ENCODE measurements at regions not wholly inside any gene's neighbourhood (a gene's known extent, or its start where the extent isn't known, plus 50 kb on each side); places are given as distances from the start of the nearest gene placed in this dataset.
"Not testable (repeated sequence)": the region's sequence is repeated elsewhere in the genome, so short reads cannot be mapped to it uniquely, and the experiment has no call there.

DNA sequence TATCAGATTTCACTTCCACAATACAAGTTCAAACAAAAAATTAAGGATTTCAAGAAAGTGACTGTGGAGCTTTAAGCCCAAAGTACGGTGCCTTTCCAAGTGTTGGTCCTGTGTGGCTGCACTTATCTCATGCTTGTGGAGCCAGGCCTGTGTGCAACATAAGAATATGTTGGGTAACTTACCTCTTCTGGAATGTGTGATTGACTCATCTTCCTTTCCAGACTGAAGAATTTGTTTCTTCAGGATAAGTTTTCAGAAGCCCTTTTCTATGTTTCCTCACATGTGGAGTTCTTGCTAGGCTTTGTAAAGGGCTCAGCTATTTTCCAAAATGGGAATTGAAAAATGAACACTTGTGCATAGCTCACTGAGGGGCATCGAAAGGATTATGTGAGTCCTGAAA lies 485.1 kb upstream of the PAPPA start:
- peak; percentile 11 for DNase-seq (ENCODE audit: low spot score)

GRCh38 chr9:115671236-115671962 lies 482.2 kb upstream of the PAPPA start:
- no peak for DNase-seq (ENCODE audit: low spot score)

GRCh38 chr9:115671963-115672305 lies 481.7 kb upstream of the PAPPA start:
- no peak for DNase-seq (ENCODE audit: low spot score)

DNA sequence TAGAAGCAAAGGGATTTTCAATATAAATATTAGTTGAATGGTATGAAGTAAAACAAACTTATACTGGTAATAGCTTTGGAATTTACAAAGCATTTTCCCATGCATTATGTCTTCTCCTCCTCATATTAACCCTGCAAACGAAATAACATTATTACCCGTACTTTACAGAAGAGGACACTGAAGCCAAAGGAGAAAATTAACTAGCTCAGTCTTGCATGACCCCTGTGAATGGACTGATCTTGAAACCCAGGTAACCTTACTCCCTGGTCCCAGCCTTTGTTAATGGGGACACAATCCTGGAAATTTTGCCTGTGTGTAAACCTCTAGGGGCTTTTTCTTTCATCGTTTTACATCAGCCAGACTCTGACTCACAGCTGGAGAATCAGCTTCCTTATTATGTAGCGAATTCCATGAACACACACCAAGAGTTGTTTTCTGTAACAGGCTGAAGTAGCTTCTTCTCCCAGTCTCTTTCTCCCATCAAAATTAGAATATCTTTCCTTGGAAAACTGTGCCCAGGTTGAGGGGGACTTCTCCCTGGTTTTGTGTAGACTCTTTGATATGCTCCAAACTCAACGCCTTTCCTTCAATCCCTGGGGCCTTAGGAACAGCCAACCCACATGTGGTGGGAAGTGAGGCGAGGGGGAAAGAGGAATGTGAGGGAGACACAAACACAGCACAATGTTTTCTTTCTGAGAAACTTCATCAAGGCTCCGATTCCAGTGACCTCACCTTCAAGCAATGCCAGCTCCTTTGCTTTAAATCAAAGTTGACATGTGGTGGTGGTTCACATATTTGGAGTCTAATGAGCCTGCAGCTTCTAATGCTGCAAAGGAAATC lies 480.9 kb upstream of the PAPPA start:
- DNase-seq (ENCODE audit: low spot score): peak; percentile 69

GRCh38 chr9:115673599-115673998 lies 480.0 kb upstream of the PAPPA start:
- peak; percentile 5 for DNase-seq (ENCODE audit: low spot score)

- DNase-seq (ENCODE audit: low spot score): no peak
Observed at GRCh38 chr9:115674091-115674490, 479.5 kb upstream of the PAPPA start.

DNA sequence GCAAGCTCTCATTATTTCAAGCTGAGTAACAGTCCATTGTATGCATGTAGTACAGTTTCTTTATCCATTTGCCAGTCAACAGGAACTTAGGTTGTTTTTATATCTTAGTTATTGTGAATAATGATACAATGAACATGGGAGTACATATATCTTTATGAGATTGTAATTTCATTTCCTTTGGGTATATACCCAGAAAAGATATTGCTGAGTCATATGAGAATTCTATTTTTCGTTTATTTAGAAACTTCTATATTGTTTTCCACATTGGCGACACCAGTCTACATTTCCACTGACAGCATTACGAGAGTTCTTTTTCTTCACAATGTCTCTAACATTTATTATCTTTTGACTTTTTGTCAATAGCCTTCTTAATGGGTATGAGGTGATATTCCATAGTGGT lies 477.8 kb upstream of the PAPPA start:
- DNase-seq (ENCODE audit: low spot score): no peak

DNA sequence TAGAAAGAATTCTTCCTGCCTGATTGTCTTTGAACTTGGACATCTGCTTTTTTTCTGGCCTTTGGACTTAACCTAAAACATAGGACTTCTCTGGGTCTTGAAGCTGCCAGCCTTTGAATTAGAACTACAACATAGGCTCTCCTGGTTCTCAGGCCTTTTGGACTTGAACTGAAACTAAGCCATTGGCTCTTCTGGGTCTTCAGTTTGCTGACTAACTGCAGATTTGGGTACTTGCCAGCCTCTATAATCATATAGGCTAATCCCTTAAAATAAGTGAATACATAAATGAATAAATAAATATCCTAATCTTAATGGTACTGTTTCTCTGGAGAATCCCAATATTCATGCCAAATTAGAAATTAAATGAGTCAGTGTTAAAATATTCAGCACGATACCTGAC lies 473.4 kb upstream of the PAPPA start:
- no peak for DNase-seq (ENCODE audit: low spot score)

DNA sequence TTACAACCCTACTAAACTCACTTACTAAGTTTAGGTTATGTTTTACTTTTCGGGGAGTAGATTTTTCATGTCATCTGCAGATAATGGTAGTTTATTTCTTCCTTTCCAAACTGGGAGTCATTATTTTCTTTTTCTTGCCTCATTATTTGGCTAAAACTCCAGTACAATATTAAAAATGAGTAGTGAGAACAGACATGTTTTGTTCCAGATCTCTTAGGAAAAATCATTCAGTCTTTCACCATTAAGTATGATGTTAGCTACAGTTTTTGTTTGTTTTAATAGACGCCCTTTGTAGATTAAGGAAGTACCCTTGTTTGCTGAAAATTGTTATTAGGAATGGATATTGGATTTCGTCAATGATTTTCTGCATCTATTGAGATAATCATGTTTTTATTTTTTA lies 472.0 kb upstream of the PAPPA start:
- no peak for DNase-seq (ENCODE audit: low spot score)

- no peak for DNase-seq (ENCODE audit: low spot score)
Observed at GRCh38 chr9:115686069-115686468, 467.5 kb upstream of the PAPPA start.

DNA sequence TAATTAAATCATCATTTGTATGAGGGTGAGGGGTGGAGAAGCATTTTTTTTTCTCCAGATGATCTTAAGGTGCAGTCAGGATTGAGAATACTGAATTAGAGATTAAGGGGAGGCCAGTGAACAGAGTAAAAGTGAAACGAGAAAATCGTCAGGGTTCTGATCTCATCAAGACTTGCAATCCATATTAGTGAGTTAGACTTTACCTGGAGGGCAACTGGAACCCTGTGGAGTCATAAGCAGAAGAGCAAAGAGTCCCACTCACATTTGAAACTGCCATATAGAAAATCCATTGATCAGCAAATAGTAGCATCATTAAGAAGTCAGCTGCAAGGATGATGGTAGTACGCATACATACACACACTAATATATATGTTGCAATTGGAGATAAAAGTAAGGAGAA lies 466.2 kb upstream of the PAPPA start:
- DNase-seq (ENCODE audit: low spot score): no peak

- no peak for DNase-seq (ENCODE audit: low spot score)
Observed at GRCh38 chr9:115689331-115689730, 464.3 kb upstream of the PAPPA start.

DNA sequence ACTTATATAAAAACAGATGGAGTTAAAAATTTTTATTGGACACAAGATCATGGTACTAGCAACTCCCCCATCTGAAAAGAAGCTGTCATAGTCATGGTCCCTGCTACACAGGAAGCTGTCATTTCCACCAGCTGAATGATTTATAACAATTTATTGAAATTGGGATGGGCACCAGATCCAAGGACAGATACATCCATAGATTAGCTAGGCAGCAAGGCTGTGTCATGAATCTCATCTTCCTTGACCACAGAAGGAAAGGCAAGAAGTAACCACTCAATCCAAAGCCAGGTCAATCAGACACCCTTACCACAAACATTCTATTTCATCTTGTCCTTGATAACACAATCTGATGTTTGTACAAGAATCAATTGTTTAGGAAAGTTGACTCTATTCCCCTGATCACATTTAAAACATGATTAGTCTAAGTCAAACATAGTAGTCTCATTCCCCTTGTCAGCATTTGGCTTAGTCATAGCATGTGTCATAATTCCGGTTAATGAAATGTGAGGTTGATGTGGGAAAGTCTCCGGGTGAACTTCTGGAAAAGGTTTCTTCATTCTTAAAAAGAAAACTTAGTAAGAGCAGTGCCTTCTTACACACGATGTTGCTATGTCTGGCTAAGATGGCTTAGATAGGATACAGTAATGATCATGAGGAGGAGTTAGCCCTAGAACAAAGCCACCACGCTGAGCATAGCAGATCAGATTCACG lies 462.6 kb upstream of the PAPPA start:
- peak; percentile 11 for DNase-seq (ENCODE audit: low spot score)

- no peak for DNase-seq (ENCODE audit: low spot score)
Observed at GRCh38 chr9:115691693-115692092, 461.9 kb upstream of the PAPPA start.

DNA sequence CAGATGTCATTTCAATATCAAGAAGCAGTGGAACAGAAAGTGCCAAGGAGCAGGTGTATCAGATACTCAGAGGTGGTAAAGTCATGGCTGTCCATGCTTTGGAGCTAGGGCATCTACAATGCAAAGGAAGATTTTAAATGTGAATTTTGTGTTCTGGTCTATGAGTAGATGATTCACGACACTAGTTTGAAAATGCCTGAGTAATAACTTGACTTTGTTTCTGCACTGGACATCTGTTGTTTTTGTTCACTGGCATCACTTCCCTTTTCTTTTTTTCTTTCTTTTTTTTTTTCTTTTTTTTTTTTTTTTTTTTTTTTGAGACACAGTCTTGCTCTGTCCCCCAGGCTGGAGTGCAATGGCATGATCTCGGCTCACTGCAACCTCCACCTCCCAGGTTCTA lies 460.7 kb upstream of the PAPPA start:
- not testable (repeated sequence) for DNase-seq (ENCODE audit: low spot score)

DNA sequence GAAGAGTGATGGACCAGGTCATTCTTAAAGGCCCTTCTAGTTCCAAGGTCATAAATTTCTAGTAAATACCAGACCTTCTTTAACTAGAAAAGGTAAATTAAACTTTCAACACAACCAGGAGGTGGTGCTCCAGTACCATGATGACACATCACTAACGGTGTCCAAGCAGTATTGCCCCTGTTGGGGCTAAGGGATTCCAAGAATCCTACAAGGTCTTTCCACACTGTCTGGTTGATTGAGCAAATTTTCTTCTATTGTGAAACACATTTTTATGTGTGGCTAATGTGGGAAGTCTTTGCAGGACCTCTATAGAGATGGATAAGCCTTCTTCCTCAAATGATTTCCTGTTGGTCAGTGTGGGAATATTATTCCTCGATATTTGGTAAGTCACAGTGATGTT lies 459.6 kb upstream of the PAPPA start:
- DNase-seq (ENCODE audit: low spot score): no peak

GRCh38 chr9:115694991-115695390 lies 458.6 kb upstream of the PAPPA start:
- DNase-seq (ENCODE audit: low spot score): no peak

DNA sequence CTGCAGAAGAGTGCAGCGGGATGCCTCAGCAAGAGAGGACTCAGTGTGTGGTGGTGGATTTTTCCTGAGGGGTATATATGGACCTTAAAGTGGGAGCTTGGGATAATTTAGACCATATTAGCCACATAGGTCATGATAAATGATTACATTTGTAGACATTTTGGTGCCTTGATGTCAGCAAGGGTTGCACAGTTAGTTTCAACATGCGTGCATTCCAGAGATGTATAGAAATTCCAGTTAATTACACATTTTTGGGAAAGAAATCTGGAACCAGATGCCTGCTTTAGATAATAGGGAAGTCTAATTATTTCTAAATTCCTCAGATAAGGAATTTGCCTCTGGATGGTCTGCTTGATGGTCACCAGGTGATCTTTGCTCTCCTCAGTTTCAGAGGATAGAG lies 440.6 kb upstream of the PAPPA start:
- no peak for DNase-seq (ENCODE audit: low spot score)

- DNase-seq (ENCODE audit: low spot score): no peak
Observed at GRCh38 chr9:115715666-115716065, 437.9 kb upstream of the PAPPA start.

GRCh38 chr9:115717298-115717697 lies 436.3 kb upstream of the PAPPA start:
- no peak for DNase-seq (ENCODE audit: low spot score)

DNA sequence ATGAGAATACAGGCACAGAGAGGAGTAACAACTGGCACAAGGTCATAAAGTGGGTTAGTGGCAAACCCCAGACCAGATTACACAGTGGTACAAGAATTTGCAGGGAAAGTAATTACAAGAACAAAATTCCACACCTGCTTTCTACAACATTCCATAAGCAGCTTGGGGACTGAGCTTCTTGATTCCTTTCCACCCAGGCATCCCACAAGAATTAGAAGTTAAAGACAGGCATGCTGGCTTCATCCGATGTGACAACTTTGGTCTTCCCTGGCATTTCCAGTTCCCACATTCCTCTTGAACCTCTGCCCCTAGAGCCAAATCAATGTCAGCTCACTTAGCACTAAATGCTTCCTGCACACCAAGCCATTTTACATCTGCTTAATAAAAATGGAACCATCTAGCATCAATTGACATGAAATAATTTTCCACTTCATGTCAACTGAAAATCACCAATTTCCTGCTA lies 435.8 kb upstream of the PAPPA start:
- DNase-seq (ENCODE audit: low spot score): peak; percentile 8

GRCh38 chr9:115730396-115730795 lies 423.2 kb upstream of the PAPPA start:
- DNase-seq (ENCODE audit: low spot score): no peak

GRCh38 chr9:115730845-115731244 lies 422.7 kb upstream of the PAPPA start:
- no peak for DNase-seq (ENCODE audit: low spot score)

All from LoVo (cell line).